Fibroblast of skin of left quadriceps (primary cell): ENCODE measurements at regions not wholly inside any gene's neighbourhood (a gene's known extent, or its start where the extent isn't known, plus 50 kb on each side); places are given as distances from the start of the nearest gene placed in this dataset.
"Not testable (repeated sequence)": the region's sequence is repeated elsewhere in the genome, so short reads cannot be mapped to it uniquely, and the experiment has no call there.

Experiments
- DNase-seq, 2 experiments: peaks; one replicate each; pipeline ENCODE4 v3.0.0-alpha.2; 2013; ENCODE audit warnings: low read depth in 2 of 2

- DNase-seq: no peak
Observed at GRCh38 chr12:30578426-30578825, 117.2 kb downstream of the IPO8 start.

- DNase-seq: no peak
Observed at GRCh38 chr12:30573145-30573544, 122.5 kb downstream of the IPO8 start.

- no peak for DNase-seq
Observed at GRCh38 chr12:30570211-30570890, 125.3 kb downstream of the IPO8 start.

GRCh38 chr12:30569426-30569825 is 126.2 kb downstream of the IPO8 start:
- DNase-seq: no peak

GRCh38 chr12:30568453-30568852 is 127.2 kb downstream of the IPO8 start:
- DNase-seq: no peak

GRCh38 chr12:30567082-30567481 is 128.6 kb downstream of the IPO8 start:
- DNase-seq: no peak

- no peak for DNase-seq
Observed at GRCh38 chr12:30564394-30564793, 131.3 kb downstream of the IPO8 start.

GRCh38 chr12:30548203-30548602 is 147.5 kb downstream of the IPO8 start:
- no peak for DNase-seq

- no peak for DNase-seq
Observed at GRCh38 chr12:30546121-30546520, 149.5 kb downstream of the IPO8 start.

GRCh38 chr12:30544704-30545103 is 151.0 kb downstream of the IPO8 start:
- not testable (repeated sequence) for DNase-seq

GRCh38 chr12:30537228-30537627 is 158.4 kb downstream of the IPO8 start:
- no peak for DNase-seq

GRCh38 chr12:30533558-30534265 is 162.0 kb downstream of the IPO8 start:
- no peak for DNase-seq

- DNase-seq: no peak
Observed at GRCh38 chr12:30531731-30532678, 163.7 kb downstream of the IPO8 start.

- DNase-seq: no peak
Observed at GRCh38 chr12:30529489-30530269, 166.0 kb downstream of the IPO8 start.

- DNase-seq: no peak
Observed at GRCh38 chr12:30525171-30525570, 170.5 kb downstream of the IPO8 start.

GRCh38 chr12:30520285-30520684 is 175.4 kb downstream of the IPO8 start:
- DNase-seq: not testable (repeated sequence)

- no peak for DNase-seq
Observed at GRCh38 chr12:30519535-30519934, 176.1 kb downstream of the IPO8 start.

GRCh38 chr12:30517320-30517719 is 178.3 kb downstream of the IPO8 start:
- DNase-seq: no peak

- no peak for DNase-seq
Observed at GRCh38 chr12:30515351-30515750, 180.3 kb downstream of the IPO8 start.

GRCh38 chr12:30514666-30515065 is 181.0 kb downstream of the IPO8 start:
- no peak for DNase-seq

- no peak for DNase-seq
Observed at GRCh38 chr12:30508205-30508967, 187.3 kb downstream of the IPO8 start.
